OCI-LY7 (cell line): ENCODE measurements at regions not wholly inside any gene's neighbourhood (a gene's known extent, or its start where the extent isn't known, plus 50 kb on each side); places are given as distances from the start of the nearest gene placed in this dataset.

ENCODE experiments used
- BruUV-seq: library from RNA; stranded (reverse); fragments of 400-500 nt; replicated peaks from 2 replicates; lab custom pipeline; 2021; lab: Mats Ljungman, UMichigan
- CTCF ChIA-PET: fragments of 300-600 bp; sonication (Branson Sonifier 250); formaldehyde crosslinking; loops from one replicate; lab custom pipeline; 2022; ENCODE audit warnings: antibody characterized with exemption; ENCODE audit not compliant: unreplicated experiment; lab: Charles Lee
- POLR2A ChIA-PET: fragments of 300-600 bp; sonication (Branson Sonifier 250); formaldehyde crosslinking; loops from one replicate; lab custom pipeline; 2022; ENCODE audit warnings: antibody characterized with exemption; lab: Charles Lee
- DNase-seq: peaks from one replicate; pipeline ENCODE4 v3.0.0-alpha.2; 2015; ENCODE audit warnings: low spot score
- H2AFZ ChIP-seq: fragments of 200-600 bp; sonication (generic), shearing (Covaris generic); 2 replicates; pipeline ENCODE4 v1.6.1; 2014; ENCODE audit warnings: mild to moderate bottlenecking, antibody characterized with exemption, low read length, moderate library complexity
- H3K27ac ChIP-seq: fragments of 200-600 bp; sonication (generic); 2 replicates; pipeline ENCODE4 v1.5.1; 2014; ENCODE audit warnings: mixed run types, low read depth, mild to moderate bottlenecking, moderate library complexity, low read length, inconsistent platforms; ENCODE audit not compliant: poor library complexity, severe bottlenecking
- H3K36me3 ChIP-seq: fragments of 200-600 bp; sonication (generic); 2 replicates; pipeline ENCODE4 v1.6.1; 2014; ENCODE audit warnings: mild to moderate bottlenecking, antibody characterized with exemption, low read length, moderate library complexity, mixed read lengths; ENCODE audit not compliant: insufficient read depth
- H3K4me1 ChIP-seq: fragments of 200-600 bp; sonication (generic); 2 replicates; pipeline ENCODE4 v1.5.1; 2014; ENCODE audit warnings: mild to moderate bottlenecking, low read length; ENCODE audit not compliant: insufficient read depth, poor library complexity, severe bottlenecking
- H3K4me2 ChIP-seq: fragments of 200-600 bp; sonication (generic); 2 replicates; pipeline ENCODE4 v1.6.1; 2014; ENCODE audit warnings: mild to moderate bottlenecking, low read length
- H3K4me3 ChIP-seq: fragments of 200-600 bp; sonication (generic); 2 replicates; pipeline ENCODE4 v1.5.1; 2014; ENCODE audit warnings: mild to moderate bottlenecking, low read depth, low read length; ENCODE audit not compliant: poor library complexity, severe bottlenecking
- H3K79me2 ChIP-seq: fragments of 200-600 bp; sonication (generic); 2 replicates; pipeline ENCODE4 v1.6.1; 2016; ENCODE audit warnings: low read depth, mild to moderate bottlenecking, low read length, moderate library complexity, mixed read lengths; ENCODE audit not compliant: insufficient read depth
- H3K9me2 ChIP-seq: fragments of 200-600 bp; sonication (generic); 2 replicates; pipeline ENCODE4 v1.6.1; 2016; ENCODE audit warnings: mild to moderate bottlenecking, low read length, mixed read lengths; ENCODE audit not compliant: insufficient read depth
- H3K9me3 ChIP-seq: fragments of 200-600 bp; sonication (generic); 2 replicates; pipeline ENCODE4 v1.6.1; 2014; ENCODE audit warnings: mild to moderate bottlenecking, mixed run types, low read length, mixed read lengths
- H4K20me1 ChIP-seq: fragments of 200-600 bp; sonication (generic); 2 replicates; pipeline ENCODE4 v1.6.1; 2014; ENCODE audit warnings: mild to moderate bottlenecking, antibody characterized with exemption, low read length, moderate library complexity, mixed read lengths; ENCODE audit not compliant: insufficient read depth
- EZH2phosphoT487 ChIP-seq: fragments of 200-600 bp; sonication (generic); IDR thresholded peaks from 2 replicates; pipeline ENCODE4 v1.6.1; 2018; ENCODE audit warnings: low read depth, borderline replicate concordance, mild to moderate bottlenecking, mixed run types, antibody characterized with exemption, low read length, moderate library complexity, mixed read lengths
- intact Hi-C: fragments of 100-400 bp; cut with micrococcal nuclease; formaldehyde crosslinking; loops from one replicate; pipeline ENCODE4 v1.10.0; 2022; ENCODE audit not compliant: unreplicated experiment
- TF ChIP-seq, protein P1 (sequence below): fragments of 200-600 bp; sonication (generic); conservative IDR thresholded peaks from 2 replicates; pipeline ENCODE4 v1.5.1; 2014; ENCODE audit warnings: mild to moderate bottlenecking, antibody characterized with exemption, low read length, moderate library complexity, mixed read lengths

- Histone ChIP-seq H3K9me3 (no peaks in the 10 kb centered on the region), H3K9me2 (no peaks in the 10 kb centered on the region), H2AFZ (no peak overlapping the region), H3K27ac (no peak overlapping the region), H3K79me2 (no peaks in the 10 kb centered on the region), H4K20me1 (no peaks in the 10 kb centered on the region), H3K4me3 (no peak overlapping the region), H3K4me1 (no peaks in the 10 kb centered on the region), H3K36me3 (no peaks in the 10 kb centered on the region), H3K4me2 (no peak overlapping the region)
- CTCF ChIA-PET, result no interaction called here
- POLR2A ChIA-PET, result interaction anchor here (1.3 kb wide), 1 partner anchor 12 kb away, joined by 4 read pairs; no protein-coding TSS in a partner anchor
- no peak for DNase-seq
- BruUV-seq, result no TSS peak
- intact Hi-C loops, result no loop called here
- TF ChIP-seq EZH2phosphoT487, result no peak
- TF ChIP-seq, protein P1, sequence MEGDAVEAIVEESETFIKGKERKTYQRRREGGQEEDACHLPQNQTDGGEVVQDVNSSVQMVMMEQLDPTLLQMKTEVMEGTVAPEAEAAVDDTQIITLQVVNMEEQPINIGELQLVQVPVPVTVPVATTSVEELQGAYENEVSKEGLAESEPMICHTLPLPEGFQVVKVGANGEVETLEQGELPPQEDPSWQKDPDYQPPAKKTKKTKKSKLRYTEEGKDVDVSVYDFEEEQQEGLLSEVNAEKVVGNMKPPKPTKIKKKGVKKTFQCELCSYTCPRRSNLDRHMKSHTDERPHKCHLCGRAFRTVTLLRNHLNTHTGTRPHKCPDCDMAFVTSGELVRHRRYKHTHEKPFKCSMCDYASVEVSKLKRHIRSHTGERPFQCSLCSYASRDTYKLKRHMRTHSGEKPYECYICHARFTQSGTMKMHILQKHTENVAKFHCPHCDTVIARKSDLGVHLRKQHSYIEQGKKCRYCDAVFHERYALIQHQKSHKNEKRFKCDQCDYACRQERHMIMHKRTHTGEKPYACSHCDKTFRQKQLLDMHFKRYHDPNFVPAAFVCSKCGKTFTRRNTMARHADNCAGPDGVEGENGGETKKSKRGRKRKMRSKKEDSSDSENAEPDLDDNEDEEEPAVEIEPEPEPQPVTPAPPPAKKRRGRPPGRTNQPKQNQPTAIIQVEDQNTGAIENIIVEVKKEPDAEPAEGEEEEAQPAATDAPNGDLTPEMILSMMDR, result no peak
These were observed 196.3 kb downstream of the TTLL7 start for GRCh38 chr1:83802460-83803152.

DNA sequence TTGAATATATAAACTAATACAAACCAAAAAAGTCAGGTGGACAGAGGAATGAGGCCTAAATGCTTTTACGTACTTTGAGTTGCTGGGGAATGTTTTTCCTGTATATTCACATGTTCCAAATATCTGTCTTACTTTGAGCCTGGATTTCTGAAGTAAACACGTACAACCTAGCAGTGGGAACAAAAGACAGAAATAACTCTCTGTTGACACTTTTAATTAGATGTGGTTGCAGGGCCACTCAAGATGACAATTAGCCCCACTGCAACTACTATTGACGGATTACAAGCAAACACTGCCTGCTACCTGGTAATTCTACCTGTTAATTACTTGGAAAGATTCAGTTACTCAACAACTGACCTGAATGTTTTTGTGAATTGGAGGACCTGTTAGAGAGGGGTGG lies 196.9 kb downstream of the TTLL7 start:
- BruUV-seq, result no TSS peak
- Histone ChIP-seq H3K79me2 (no peaks in the 10 kb centered on the region), H3K9me3 (no peaks in the 10 kb centered on the region), H3K4me1 (no peaks in the 10 kb centered on the region), H3K27ac (no peak overlapping the region), H4K20me1 (no peaks in the 10 kb centered on the region), H3K9me2 (no peaks in the 10 kb centered on the region), H3K4me2 (no peak overlapping the region), H3K4me3 (no peak overlapping the region), H2AFZ (no peak overlapping the region), H3K36me3 (no peaks in the 10 kb centered on the region)
- intact Hi-C loops, result no loop called here
- no peak for DNase-seq
- TF ChIP-seq, protein P1, result no peak
- TF ChIP-seq EZH2phosphoT487, result no peak
- ChIA-PET POLR2A (no interaction called here), CTCF (interaction anchor here (0.6 kb wide), 1 partner anchor 16 kb away, joined by 3 read pairs; no protein-coding TSS in a partner anchor)

DNA sequence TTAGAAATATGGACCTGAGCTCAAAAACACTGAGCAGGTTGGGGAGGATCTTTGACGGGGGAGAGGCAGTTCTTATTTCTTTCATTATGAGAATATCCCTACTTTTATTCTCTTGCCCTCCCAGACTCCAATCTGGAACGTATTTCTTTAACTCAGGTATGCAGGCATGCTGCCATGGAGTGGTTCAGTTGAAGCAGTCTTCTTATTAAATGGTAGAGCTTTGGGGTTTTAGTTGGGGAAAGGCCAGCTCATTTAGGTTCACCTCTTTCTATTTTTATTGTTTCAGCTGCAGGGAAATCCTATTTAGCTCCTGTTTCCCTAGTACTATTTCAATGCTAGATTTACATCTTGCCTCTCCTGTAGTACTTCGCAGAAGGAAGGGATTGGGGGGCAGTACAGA lies 198.9 kb downstream of the TTLL7 start:
- no peaks in the 10 kb centered on the region for H3K36me3 ChIP-seq
- H3K27ac ChIP-seq, result no peak overlapping the region
- no peaks in the 10 kb centered on the region for H3K9me3 ChIP-seq
- no peak overlapping the region for H3K4me3 ChIP-seq
- no TSS peak for BruUV-seq
- DNase-seq, result no peak
- TF ChIP-seq EZH2phosphoT487, result no peak
- TF ChIP-seq, protein P1, result no peak
- POLR2A ChIA-PET, result interaction anchor here (0.8 to 1.2 kb wide), 2 partner anchors 10 to 26 kb away, joined by 3 to 5 read pairs; no protein-coding TSS in a partner anchor
- H2AFZ ChIP-seq, result no peak overlapping the region
- H3K4me2 ChIP-seq, result no peak overlapping the region
- no peaks in the 10 kb centered on the region for H3K79me2 ChIP-seq
- intact Hi-C loops, result no loop called here
- CTCF ChIA-PET, result no interaction called here
- H4K20me1 ChIP-seq, result no peaks in the 10 kb centered on the region
- no peaks in the 10 kb centered on the region for H3K9me2 ChIP-seq
- H3K4me1 ChIP-seq, result no peaks in the 10 kb centered on the region
